ENCODE measurements at regions not wholly inside any gene's neighbourhood (a gene's known extent, or its start where the extent isn't known, plus 50 kb on each side); places are given as distances from the start of the nearest gene placed in this dataset.

DNA sequence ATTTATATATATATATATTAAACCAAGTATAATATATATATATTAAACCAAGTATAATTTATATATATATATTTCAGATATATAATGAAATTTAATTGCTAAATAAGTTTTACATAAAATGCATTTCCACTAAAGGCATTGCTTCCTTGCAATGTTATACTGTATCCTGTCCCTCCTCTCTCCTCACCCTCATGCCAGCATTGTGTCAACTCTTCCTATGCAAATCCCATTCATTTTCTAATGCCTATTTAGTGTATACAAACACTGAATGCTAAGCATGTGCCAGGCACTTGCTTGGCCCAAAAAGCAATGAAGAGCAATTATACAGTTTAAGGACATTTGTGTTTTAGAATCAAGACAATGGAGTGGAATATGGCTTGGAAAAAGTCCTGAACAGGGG, 71.7 kb upstream of the PRMT6 start:
- no peak overlapping the region for H3K9ac ChIP-seq (ENCODE audit: insufficient read depth, low read depth, low read length)
- no peaks in the 10 kb centered on the region for H3K4me1 ChIP-seq (ENCODE audit: insufficient read depth, low read length)
- in situ Hi-C loops (cut with HindIII; ENCODE audit: extremely low pct_ligation_motif_present, low pct_unique_long_range_greater_than_20kb) (no loop called here), intact Hi-C loops (cut with micrococcal nuclease; ENCODE audit: unreplicated experiment) (no loop called here)
- H2AFZ ChIP-seq (ENCODE audit: low read length) = no peak overlapping the region
- H3K36me3 ChIP-seq (replicated peaks in 1 of 2; ENCODE audit: control insufficient read depth in 1 of 2, insufficient read depth in 2 of 2, low read length in 2 of 2) = no peaks in the 10 kb centered on the region
- POLR2A ChIA-PET = no interaction called here
- H3K4me2 ChIP-seq (ENCODE audit: low read depth, low read length) = no peak overlapping the region
- FAIRE-seq (no peak), ATAC-seq (no peak), DNase-seq (ENCODE audit: low spot score) (no peak)
- no peaks in the 10 kb centered on the region for H3K79me2 ChIP-seq (ENCODE audit: insufficient read depth, low read length)
- H3K9me3 ChIP-seq (ENCODE audit: low read length) = peaks cover 26% of the 10 kb centered on the region; the same call in 1 of the 2 replicates
- no peak overlapping the region for H3K4me3 ChIP-seq (replicated peaks in 1 of 3; ENCODE audit: insufficient read depth in 1 of 3, low read depth in 2 of 3, low read length in 3 of 3)
- CTCF ChIA-PET (ENCODE audit: low intra/inter-chr PET ratio, low total read pairs) = no interaction called here
- H3K27me3 ChIP-seq (ENCODE audit: control insufficient read depth in 1 of 2, insufficient read depth in 2 of 2, low read length in 2 of 2) = no peaks in the 10 kb centered on the region
- no peak overlapping the region for H3K27ac ChIP-seq (ENCODE audit: extremely low read length, insufficient read depth, low read length)
- no peaks in the 10 kb centered on the region for H4K20me1 ChIP-seq (ENCODE audit: insufficient read depth, low read length)
- no TSS peak for BruUV-seq (replicated peaks)
- TF ChIP-seq ZNF777 (CRISPR knock-in tag; IDR thresholded peaks at IDR 0.05) = no peak
- TF ChIP-seq, protein P1, sequence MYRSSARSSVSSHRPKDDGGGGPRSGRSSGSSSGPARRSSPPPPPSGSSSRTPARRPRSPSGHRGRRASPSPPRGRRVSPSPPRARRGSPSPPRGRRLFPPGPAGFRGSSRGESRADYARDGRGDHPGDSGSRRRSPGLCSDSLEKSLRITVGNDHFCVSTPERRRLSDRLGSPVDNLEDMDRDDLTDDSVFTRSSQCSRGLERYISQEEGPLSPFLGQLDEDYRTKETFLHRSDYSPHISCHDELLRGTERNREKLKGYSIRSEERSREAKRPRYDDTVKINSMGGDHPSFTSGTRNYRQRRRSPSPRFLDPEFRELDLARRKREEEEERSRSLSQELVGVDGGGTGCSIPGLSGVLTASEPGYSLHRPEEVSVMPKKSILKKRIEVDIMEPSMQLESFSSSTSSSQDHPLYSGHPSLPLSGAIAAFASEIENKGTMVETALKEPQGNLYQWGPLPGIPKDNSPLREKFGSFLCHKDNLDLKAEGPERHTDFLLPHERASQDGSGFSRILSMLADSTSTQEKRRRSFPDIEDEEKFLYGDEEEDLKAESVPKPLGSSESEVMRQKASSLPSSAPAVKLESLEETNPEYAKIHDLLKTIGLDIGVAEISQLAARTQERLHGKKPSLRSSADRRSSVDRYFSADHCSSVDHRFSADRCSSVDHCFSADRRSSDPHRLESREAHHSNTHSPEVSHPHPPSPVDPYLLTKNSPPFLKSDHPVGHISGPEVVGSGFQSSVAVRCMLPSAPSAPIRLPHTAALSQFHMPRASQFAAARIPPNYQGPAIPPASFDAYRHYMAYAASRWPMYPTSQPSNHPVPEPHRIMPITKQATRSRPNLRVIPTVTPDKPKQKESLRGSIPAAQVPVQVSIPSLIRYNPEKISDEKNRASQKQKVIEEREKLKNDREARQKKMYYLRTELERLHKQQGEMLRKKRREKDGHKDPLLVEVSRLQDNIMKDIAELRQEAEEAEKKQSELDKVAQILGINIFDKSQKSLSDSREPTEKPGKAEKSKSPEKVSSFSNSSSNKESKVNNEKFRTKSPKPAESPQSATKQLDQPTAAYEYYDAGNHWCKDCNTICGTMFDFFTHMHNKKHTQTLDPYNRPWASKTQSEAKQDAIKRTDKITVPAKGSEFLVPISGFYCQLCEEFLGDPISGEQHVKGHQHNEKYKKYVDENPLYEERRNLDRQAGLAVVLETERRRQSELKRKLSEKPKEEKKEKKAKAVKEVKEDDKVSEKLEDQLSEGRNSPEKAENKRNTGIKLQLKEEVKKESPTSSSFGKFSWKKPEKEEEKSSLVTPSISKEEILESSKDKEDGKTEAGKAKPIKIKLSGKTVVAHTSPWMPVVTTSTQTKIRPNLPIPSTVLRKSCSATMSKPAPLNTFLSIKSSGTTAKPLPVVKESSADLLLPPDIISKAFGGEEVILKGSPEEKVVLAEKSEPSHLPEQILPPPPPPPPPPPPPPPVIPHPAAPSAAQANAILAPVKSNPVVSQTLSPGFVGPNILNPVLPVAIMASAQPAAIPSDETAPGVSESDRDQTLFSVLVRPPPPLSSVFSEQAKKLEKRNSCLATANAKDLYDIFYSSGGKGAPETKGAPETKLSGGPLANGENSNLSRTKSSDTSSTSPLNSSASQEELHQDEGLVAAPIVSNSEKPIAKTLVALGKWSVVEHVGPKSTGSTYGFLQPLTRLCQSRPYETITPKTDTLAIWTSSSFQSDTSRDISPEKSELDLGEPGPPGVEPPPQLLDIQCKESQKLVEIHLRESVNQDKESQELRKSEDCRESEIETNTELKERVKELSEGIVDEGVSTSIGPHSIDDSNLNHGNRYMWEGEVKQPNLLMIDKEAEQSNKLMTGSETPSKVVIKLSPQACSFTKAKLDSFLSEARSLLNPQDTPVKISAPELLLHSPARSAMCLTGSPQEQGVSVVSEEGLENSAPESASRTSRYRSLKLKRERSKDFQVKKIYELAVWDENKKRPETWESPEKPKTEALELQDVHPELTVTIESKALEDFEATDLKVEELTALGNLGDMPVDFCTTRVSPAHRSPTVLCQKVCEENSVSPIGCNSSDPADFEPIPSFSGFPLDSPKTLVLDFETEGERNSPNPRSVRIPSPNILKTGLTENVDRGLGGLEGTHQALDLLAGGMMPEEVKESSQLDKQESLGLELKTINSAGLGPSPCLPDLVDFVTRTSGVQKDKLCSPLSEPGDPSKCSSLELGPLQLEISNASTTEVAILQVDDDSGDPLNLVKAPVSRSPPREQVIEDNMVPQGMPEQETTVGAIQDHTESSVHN (CRISPR knock-in tag; IDR thresholded peaks at IDR 0.05) = no peak
- no peak for TF ChIP-seq EHMT2 (IDR thresholded peaks at IDR 0.05; ENCODE audit: borderline replicate concordance, low read depth, low read length)
- TF ChIP-seq ZC3H4 (CRISPR knock-in tag; IDR thresholded peaks at IDR 0.05; ENCODE audit: borderline replicate concordance) = no peak
- TF ChIP-seq, protein P2, sequence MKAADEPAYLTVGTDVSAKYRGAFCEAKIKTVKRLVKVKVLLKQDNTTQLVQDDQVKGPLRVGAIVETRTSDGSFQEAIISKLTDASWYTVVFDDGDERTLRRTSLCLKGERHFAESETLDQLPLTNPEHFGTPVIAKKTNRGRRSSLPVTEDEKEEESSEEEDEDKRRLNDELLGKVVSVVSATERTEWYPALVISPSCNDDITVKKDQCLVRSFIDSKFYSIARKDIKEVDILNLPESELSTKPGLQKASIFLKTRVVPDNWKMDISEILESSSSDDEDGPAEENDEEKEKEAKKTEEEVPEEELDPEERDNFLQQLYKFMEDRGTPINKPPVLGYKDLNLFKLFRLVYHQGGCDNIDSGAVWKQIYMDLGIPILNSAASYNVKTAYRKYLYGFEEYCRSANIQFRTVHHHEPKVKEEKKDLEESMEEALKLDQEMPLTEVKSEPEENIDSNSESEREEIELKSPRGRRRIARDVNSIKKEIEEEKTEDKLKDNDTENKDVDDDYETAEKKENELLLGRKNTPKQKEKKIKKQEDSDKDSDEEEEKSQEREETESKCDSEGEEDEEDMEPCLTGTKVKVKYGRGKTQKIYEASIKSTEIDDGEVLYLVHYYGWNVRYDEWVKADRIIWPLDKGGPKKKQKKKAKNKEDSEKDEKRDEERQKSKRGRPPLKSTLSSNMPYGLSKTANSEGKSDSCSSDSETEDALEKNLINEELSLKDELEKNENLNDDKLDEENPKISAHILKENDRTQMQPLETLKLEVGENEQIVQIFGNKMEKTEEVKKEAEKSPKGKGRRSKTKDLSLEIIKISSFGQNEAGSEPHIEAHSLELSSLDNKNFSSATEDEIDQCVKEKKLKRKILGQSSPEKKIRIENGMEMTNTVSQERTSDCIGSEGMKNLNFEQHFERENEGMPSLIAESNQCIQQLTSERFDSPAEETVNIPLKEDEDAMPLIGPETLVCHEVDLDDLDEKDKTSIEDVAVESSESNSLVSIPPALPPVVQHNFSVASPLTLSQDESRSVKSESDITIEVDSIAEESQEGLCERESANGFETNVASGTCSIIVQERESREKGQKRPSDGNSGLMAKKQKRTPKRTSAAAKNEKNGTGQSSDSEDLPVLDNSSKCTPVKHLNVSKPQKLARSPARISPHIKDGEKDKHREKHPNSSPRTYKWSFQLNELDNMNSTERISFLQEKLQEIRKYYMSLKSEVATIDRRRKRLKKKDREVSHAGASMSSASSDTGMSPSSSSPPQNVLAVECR (CRISPR knock-in tag; IDR thresholded peaks at IDR 0.05; ENCODE audit: borderline replicate concordance) = no peak
- no peak for TF ChIP-seq ZNF564 (CRISPR knock-in tag; IDR thresholded peaks at IDR 0.05)
- no peak for TF ChIP-seq ZNF605 (CRISPR knock-in tag; IDR thresholded peaks at IDR 0.05)
- no peak for TF ChIP-seq SAFB2 (CRISPR knock-in tag; IDR thresholded peaks at IDR 0.05; ENCODE audit: borderline replicate concordance, low read depth)
- TF ChIP-seq, protein P3, sequence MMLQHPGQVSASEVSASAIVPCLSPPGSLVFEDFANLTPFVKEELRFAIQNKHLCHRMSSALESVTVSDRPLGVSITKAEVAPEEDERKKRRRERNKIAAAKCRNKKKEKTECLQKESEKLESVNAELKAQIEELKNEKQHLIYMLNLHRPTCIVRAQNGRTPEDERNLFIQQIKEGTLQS (CRISPR knock-in tag; IDR thresholded peaks at IDR 0.05) = no peak
- no peak for TF ChIP-seq ZSCAN9 (CRISPR knock-in tag; IDR thresholded peaks at IDR 0.05; ENCODE audit: borderline replicate concordance)
- no peak for TF ChIP-seq TCF7L2 (IDR thresholded peaks at IDR 0.05; ENCODE audit: low read depth, low read length)
- TF ChIP-seq TBL1XR1 (IDR thresholded peaks at IDR 0.05; ENCODE audit: borderline replicate concordance, low read length, partially characterized antibody) = no peak
- no peak for TF ChIP-seq ZNF367 (CRISPR knock-in tag; IDR thresholded peaks at IDR 0.05; ENCODE audit: borderline replicate concordance)
- TF ChIP-seq ZNF256 (CRISPR knock-in tag; conservative IDR thresholded peaks at IDR 0.05) = no peak
